ENCODE measurements at regions not wholly inside any gene's neighbourhood (a gene's known extent, or its start where the extent isn't known, plus 50 kb on each side); places are given as distances from the start of the nearest gene placed in this dataset.

DNA sequence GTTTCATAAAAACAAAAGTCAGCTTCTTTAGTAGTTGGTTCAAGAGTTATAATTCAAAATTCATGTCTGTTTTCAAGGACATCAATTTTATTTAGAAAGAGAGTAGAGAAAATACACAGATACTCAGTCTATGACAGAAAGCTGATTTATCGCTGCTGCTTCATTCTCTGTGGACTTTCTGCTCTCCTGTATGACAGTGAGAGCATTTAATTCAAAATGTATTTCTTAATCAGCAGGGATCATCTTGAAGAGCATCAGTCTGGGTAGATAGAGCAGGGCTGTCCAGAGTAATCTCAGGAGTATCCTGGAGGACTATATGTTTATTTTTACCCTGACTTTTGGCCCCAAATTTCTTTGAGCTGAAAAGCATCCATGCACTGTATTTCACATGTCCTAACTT is 1676.7 kb downstream of the REEP3 start:
- Histone ChIP-seq H3K27me3 (ENCODE audit: control insufficient read depth, insufficient read depth, low read length) (no peaks in the 10 kb centered on the region), H3K36me3 (ENCODE audit: control insufficient read depth, insufficient read depth, low read length) (no peaks in the 10 kb centered on the region), H3K4me3 (ENCODE audit: low read depth, low read length) (no peak overlapping the region)
- no peak for TF ChIP-seq CTCF (IDR thresholded peaks at IDR 0.05; ENCODE audit: insufficient read depth, low read length, poor library complexity, severe bottlenecking)
- DNase-seq (ENCODE audit: low read depth): no peak

DNA sequence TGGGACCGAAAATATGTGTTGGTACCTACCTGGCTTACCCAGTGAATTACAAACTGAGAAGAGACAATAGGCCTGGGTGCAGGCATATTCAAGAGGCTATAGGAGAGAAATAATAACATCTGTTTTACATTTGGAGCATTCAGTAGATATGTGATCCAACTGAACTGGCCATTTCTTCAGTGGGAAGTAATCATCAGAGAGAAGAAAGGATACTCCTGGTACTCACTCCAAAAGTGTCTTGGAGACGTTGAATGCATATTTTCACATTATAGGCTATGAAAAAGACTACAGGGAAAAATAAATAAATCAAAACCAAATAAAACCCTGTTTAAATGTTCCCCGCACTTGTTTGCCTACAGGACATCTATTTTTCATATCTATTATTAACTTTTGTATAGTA is 1680.3 kb downstream of the REEP3 start:
- Histone ChIP-seq H3K36me3 (ENCODE audit: control insufficient read depth, insufficient read depth, low read length) (no peaks in the 10 kb centered on the region), H3K27me3 (ENCODE audit: control insufficient read depth, insufficient read depth, low read length) (no peaks in the 10 kb centered on the region), H3K4me3 (ENCODE audit: low read depth, low read length) (no peak overlapping the region)
- no peak for DNase-seq (ENCODE audit: low read depth)
- TF ChIP-seq CTCF (IDR thresholded peaks at IDR 0.05; ENCODE audit: insufficient read depth, low read length, poor library complexity, severe bottlenecking): no peak

GRCh38 chr10:65204999-65205398 is 1683.8 kb downstream of the REEP3 start:
- no peak for DNase-seq (ENCODE audit: low read depth)
- Histone ChIP-seq H3K27me3 (ENCODE audit: control insufficient read depth, insufficient read depth, low read length) (no peaks in the 10 kb centered on the region), H3K36me3 (ENCODE audit: control insufficient read depth, insufficient read depth, low read length) (no peaks in the 10 kb centered on the region), H3K4me3 (ENCODE audit: low read depth, low read length) (no peak overlapping the region)
- no peak for TF ChIP-seq CTCF (IDR thresholded peaks at IDR 0.05; ENCODE audit: insufficient read depth, low read length, poor library complexity, severe bottlenecking)

- TF ChIP-seq CTCF (IDR thresholded peaks at IDR 0.05; ENCODE audit: insufficient read depth, low read length, poor library complexity, severe bottlenecking): no peak
- no peak for DNase-seq (ENCODE audit: low read depth)
- Histone ChIP-seq H3K4me3 (ENCODE audit: low read depth, low read length) (no peak overlapping the region), H3K36me3 (ENCODE audit: control insufficient read depth, insufficient read depth, low read length) (no peaks in the 10 kb centered on the region), H3K27me3 (ENCODE audit: control insufficient read depth, insufficient read depth, low read length) (no peaks in the 10 kb centered on the region)
Observed at GRCh38 chr10:65213170-65213569, 1692.0 kb downstream of the REEP3 start.

DNA sequence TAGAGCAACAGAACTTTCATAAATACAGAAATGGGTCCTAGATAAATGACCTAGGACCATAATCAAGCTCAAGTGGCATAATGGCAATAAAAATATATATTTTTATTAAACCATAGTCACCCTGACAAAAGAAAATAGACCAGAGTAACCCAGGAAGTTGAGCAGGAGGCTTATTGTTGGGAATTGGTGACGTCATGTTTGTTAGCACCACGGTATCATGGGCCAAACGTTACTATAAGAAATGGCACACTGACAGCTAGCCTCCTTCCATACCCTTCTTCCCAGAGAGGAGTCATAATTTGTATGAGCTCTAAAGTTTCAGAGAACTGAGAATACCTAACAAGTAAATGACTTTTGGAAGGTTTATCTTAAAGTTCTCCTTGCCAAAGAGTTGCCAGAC is 1698.2 kb downstream of the REEP3 start:
- DNase-seq (ENCODE audit: low read depth): no peak
- Histone ChIP-seq H3K4me3 (ENCODE audit: low read depth, low read length) (no peak overlapping the region), H3K27me3 (ENCODE audit: control insufficient read depth, insufficient read depth, low read length) (no peaks in the 10 kb centered on the region), H3K36me3 (ENCODE audit: control insufficient read depth, insufficient read depth, low read length) (no peaks in the 10 kb centered on the region)
- TF ChIP-seq CTCF (IDR thresholded peaks at IDR 0.05; ENCODE audit: insufficient read depth, low read length, poor library complexity, severe bottlenecking): no peak

- DNase-seq (ENCODE audit: low read depth): no peak
- no peaks in the 10 kb centered on the region for H3K27me3 ChIP-seq (ENCODE audit: control insufficient read depth, insufficient read depth, low read length)
- no peaks in the 10 kb centered on the region for H3K36me3 ChIP-seq (ENCODE audit: control insufficient read depth, insufficient read depth, low read length)
- H3K4me3 ChIP-seq (ENCODE audit: low read depth, low read length): no peak overlapping the region
- TF ChIP-seq CTCF (IDR thresholded peaks at IDR 0.05; ENCODE audit: insufficient read depth, low read length, poor library complexity, severe bottlenecking): no peak
Observed at GRCh38 chr10:65231148-65231547, 1694.7 kb upstream of the LRRTM3 start.

All from kidney epithelial cell (primary cell).